ENCODE measurements at regions not wholly inside any gene's neighbourhood (a gene's known extent, or its start where the extent isn't known, plus 50 kb on each side); places are given as distances from the start of the nearest gene placed in this dataset.

- TF ChIP-seq POLR2AphosphoS5 (IDR thresholded peaks at IDR 0.05) (no peak), EP300 (IDR thresholded peaks at IDR 0.05) (no peak), CTCF (IDR thresholded peaks at IDR 0.05) (no peak), POLR2A (IDR thresholded peaks at IDR 0.05) (no peak)
- peak in 1 of 2 donors; percentile 15 for DNase-seq
- H3K27me3 ChIP-seq, result no peaks in the 10 kb centered on the region
- peaks cover 0 to 7% (median 2%) of the 10 kb centered on the region in 4 donors for H3K4me1 ChIP-seq
- no peak overlapping the region for H3K4me3 ChIP-seq
- no peaks in the 10 kb centered on the region for H3K36me3 ChIP-seq
- intact Hi-C loops (cut with DNase I; ENCODE audit: low total_unique reads), result no loop called here
- 34 to 46% (median 37%) methylated on average over 3 of the region's 3 CpGs for WGBS, 5 donors
- peaks cover 0 to 4% (median 0%) of the 10 kb centered on the region in 4 donors for H3K9me3 ChIP-seq
- no peak overlapping the region for H3K27ac ChIP-seq
These were observed 171.6 kb upstream of the PDZRN3 start for GRCh38 chr3:73796382-73796781.

GRCh38 chr3:73791356-73791755 lies 166.6 kb upstream of the PDZRN3 start:
- H3K4me1 ChIP-seq, result peaks cover 0 to 4% (median under 1%) of the 10 kb centered on the region in 4 donors
- H3K4me3 ChIP-seq, result no peak overlapping the region
- no peaks in the 10 kb centered on the region for H3K9me3 ChIP-seq
- intact Hi-C loops (cut with DNase I; ENCODE audit: low total_unique reads), result no loop called here
- no peak for DNase-seq
- no peak overlapping the region for H3K27ac ChIP-seq
- TF ChIP-seq EP300 (IDR thresholded peaks at IDR 0.05), result no peak
- no peak for TF ChIP-seq POLR2A (IDR thresholded peaks at IDR 0.05)
- no peak for TF ChIP-seq CTCF (IDR thresholded peaks at IDR 0.05)
- no peak for TF ChIP-seq POLR2AphosphoS5 (IDR thresholded peaks at IDR 0.05)
- WGBS, 5 donors, result 72 to 90% (median 88%) methylated on average over 4 of the region's 4 CpGs
- no peaks in the 10 kb centered on the region for H3K36me3 ChIP-seq
- H3K27me3 ChIP-seq, result no peaks in the 10 kb centered on the region

- intact Hi-C loops (cut with DNase I; ENCODE audit: low total_unique reads), result no loop called here
- no peak for TF ChIP-seq EP300 (IDR thresholded peaks at IDR 0.05)
- no peak for TF ChIP-seq POLR2AphosphoS5 (IDR thresholded peaks at IDR 0.05)
- no peak for TF ChIP-seq POLR2A (IDR thresholded peaks at IDR 0.05)
- TF ChIP-seq CTCF (IDR thresholded peaks at IDR 0.05), result no peak
- H3K4me3 ChIP-seq, result no peak overlapping the region
- no peaks in the 10 kb centered on the region for H3K9me3 ChIP-seq
- DNase-seq, result no peak
- no peaks in the 10 kb centered on the region for H3K36me3 ChIP-seq
- WGBS, 5 donors, result 78 to 94% (median 84%) methylated on average over 3 of the region's 3 CpGs
- H3K27me3 ChIP-seq, result no peaks in the 10 kb centered on the region
- H3K4me1 ChIP-seq, result no peaks in the 10 kb centered on the region
- no peak overlapping the region for H3K27ac ChIP-seq
These were observed 165.2 kb upstream of the PDZRN3 start for GRCh38 chr3:73789825-73790444.

- no peak overlapping the region for H3K27ac ChIP-seq
- no peak for TF ChIP-seq POLR2A (IDR thresholded peaks at IDR 0.05)
- TF ChIP-seq EP300 (IDR thresholded peaks at IDR 0.05), result no peak
- no peak for TF ChIP-seq CTCF (IDR thresholded peaks at IDR 0.05)
- TF ChIP-seq POLR2AphosphoS5 (IDR thresholded peaks at IDR 0.05), result no peak
- no peaks in the 10 kb centered on the region for H3K4me1 ChIP-seq
- DNase-seq, result no peak
- no peaks in the 10 kb centered on the region for H3K27me3 ChIP-seq
- intact Hi-C loops (cut with DNase I; ENCODE audit: low total_unique reads), result no loop called here
- no peak overlapping the region for H3K4me3 ChIP-seq
- no peaks in the 10 kb centered on the region for H3K9me3 ChIP-seq
- no peaks in the 10 kb centered on the region for H3K36me3 ChIP-seq
These were observed 162.9 kb upstream of the PDZRN3 start for GRCh38 chr3:73787620-73788019.

Measured in stomach (tissue), 8 donors.